ENCODE measurements at regions not wholly inside any gene's neighbourhood (a gene's known extent, or its start where the extent isn't known, plus 50 kb on each side); places are given as distances from the start of the nearest gene placed in this dataset.
"Not testable (repeated sequence)": the region's sequence is repeated elsewhere in the genome, so short reads cannot be mapped to it uniquely, and the experiment has no call there.

DNA sequence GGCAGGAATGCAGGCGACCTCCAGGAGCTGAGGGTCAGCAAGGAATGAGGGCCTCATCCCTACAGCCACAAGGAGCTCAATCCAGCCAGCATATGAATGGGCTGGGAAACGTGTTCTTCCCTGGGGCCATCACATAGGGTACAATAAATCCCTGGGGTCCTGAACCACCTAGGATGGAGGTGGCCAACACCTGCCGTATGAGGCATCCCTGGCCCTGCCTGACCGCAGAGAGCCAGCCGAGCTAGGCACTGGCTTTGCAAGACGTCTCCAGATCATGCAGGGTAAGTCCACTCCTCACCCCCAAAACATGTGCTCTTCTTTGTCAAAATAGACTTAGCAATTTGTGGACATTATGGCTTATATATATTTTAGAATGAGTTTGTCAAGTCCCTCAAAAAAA, 303.7 kb upstream of the DIO3 start:
- Histone ChIP-seq H3K27ac (ENCODE audit: low read depth, low read length, poor library complexity, severe bottlenecking) (no peak overlapping the region), H3K27me3 (replicated peaks; ENCODE audit: insufficient read depth, low read depth, low read length, poor library complexity) (peaks cover 36% of the 10 kb centered on the region), H3K36me3 (ENCODE audit: insufficient read depth, low read length, poor library complexity, severe bottlenecking) (no peaks in the 10 kb centered on the region), H3K4me3 (ENCODE audit: low read depth, low read length, poor library complexity, severe bottlenecking) (no peak overlapping the region), H3K4me1 (ENCODE audit: insufficient read depth, low read length, poor library complexity, severe bottlenecking) (no peaks in the 10 kb centered on the region), H3K9me3 (ENCODE audit: low read depth, low read length, poor library complexity, severe bottlenecking) (no peaks in the 10 kb centered on the region)
- POLR2A ChIA-PET (ENCODE audit: low non-redundant PET): no interaction called here
- intact Hi-C loops (cut with micrococcal nuclease; ENCODE audit: unreplicated experiment): no loop called here
- CTCF ChIA-PET: no interaction called here
- BruUV-seq (replicated peaks): no TSS peak
- no peak for DNase-seq (ENCODE audit: low spot score)
- TF ChIP-seq EZH2 (IDR thresholded peaks at IDR 0.05; ENCODE audit: borderline replicate concordance, low read depth, low read length, poor library complexity, severe bottlenecking): no peak
- TF ChIP-seq CTCF (conservative IDR thresholded peaks at IDR 0.05; ENCODE audit: low read depth, low read length): no peak

GRCh38 chr14:101259748-101260147, 301.5 kb upstream of the DIO3 start:
- TF ChIP-seq CTCF (conservative IDR thresholded peaks at IDR 0.05; ENCODE audit: low read depth, low read length): no peak
- TF ChIP-seq EZH2 (IDR thresholded peaks at IDR 0.05; ENCODE audit: borderline replicate concordance, low read depth, low read length, poor library complexity, severe bottlenecking): no peak
- Histone ChIP-seq H3K4me3 (ENCODE audit: low read depth, low read length, poor library complexity, severe bottlenecking) (no peak overlapping the region), H3K9me3 (ENCODE audit: low read depth, low read length, poor library complexity, severe bottlenecking) (no peaks in the 10 kb centered on the region), H3K27ac (ENCODE audit: low read depth, low read length, poor library complexity, severe bottlenecking) (no peak overlapping the region), H3K4me1 (ENCODE audit: insufficient read depth, low read length, poor library complexity, severe bottlenecking) (no peaks in the 10 kb centered on the region), H3K36me3 (ENCODE audit: insufficient read depth, low read length, poor library complexity, severe bottlenecking) (no peaks in the 10 kb centered on the region), H3K27me3 (replicated peaks; ENCODE audit: insufficient read depth, low read depth, low read length, poor library complexity) (peaks cover 35% of the 10 kb centered on the region)
- intact Hi-C loops (cut with micrococcal nuclease; ENCODE audit: unreplicated experiment): no loop called here
- ChIA-PET CTCF (no interaction called here), POLR2A (ENCODE audit: low non-redundant PET) (no interaction called here)
- BruUV-seq (replicated peaks): no TSS peak
- DNase-seq (ENCODE audit: low spot score): no peak

GRCh38 chr14:101266441-101266840, 294.9 kb upstream of the DIO3 start:
- POLR2A ChIA-PET (ENCODE audit: low non-redundant PET); H3K36me3 ChIP-seq (ENCODE audit: insufficient read depth, low read length, poor library complexity, severe bottlenecking); intact Hi-C loops (cut with micrococcal nuclease; ENCODE audit: unreplicated experiment); CTCF ChIA-PET; DNase-seq (ENCODE audit: low spot score); H3K9me3 ChIP-seq (ENCODE audit: low read depth, low read length, poor library complexity, severe bottlenecking); H3K27me3 ChIP-seq (replicated peaks; ENCODE audit: insufficient read depth, low read depth, low read length, poor library complexity); BruUV-seq (replicated peaks); H3K4me1 ChIP-seq (ENCODE audit: insufficient read depth, low read length, poor library complexity, severe bottlenecking); H3K27ac ChIP-seq (ENCODE audit: low read depth, low read length, poor library complexity, severe bottlenecking); H3K4me3 ChIP-seq (ENCODE audit: low read depth, low read length, poor library complexity, severe bottlenecking): not testable (repeated sequence)

- no peak for TF ChIP-seq CTCF (conservative IDR thresholded peaks at IDR 0.05; ENCODE audit: low read depth, low read length)
- no peak for TF ChIP-seq EZH2 (IDR thresholded peaks at IDR 0.05; ENCODE audit: borderline replicate concordance, low read depth, low read length, poor library complexity, severe bottlenecking)
- Histone ChIP-seq H3K4me1 (ENCODE audit: insufficient read depth, low read length, poor library complexity, severe bottlenecking) (no peaks in the 10 kb centered on the region), H3K4me3 (ENCODE audit: low read depth, low read length, poor library complexity, severe bottlenecking) (no peak overlapping the region), H3K27ac (ENCODE audit: low read depth, low read length, poor library complexity, severe bottlenecking) (no peak overlapping the region), H3K27me3 (replicated peaks; ENCODE audit: insufficient read depth, low read depth, low read length, poor library complexity) (no peaks in the 10 kb centered on the region), H3K36me3 (ENCODE audit: insufficient read depth, low read length, poor library complexity, severe bottlenecking) (no peaks in the 10 kb centered on the region), H3K9me3 (ENCODE audit: low read depth, low read length, poor library complexity, severe bottlenecking) (no peaks in the 10 kb centered on the region)
- no peak for DNase-seq (ENCODE audit: low spot score)
- POLR2A ChIA-PET (ENCODE audit: low non-redundant PET): no interaction called here
- intact Hi-C loops (cut with micrococcal nuclease; ENCODE audit: unreplicated experiment): no loop called here
- no TSS peak for BruUV-seq (replicated peaks)
- CTCF ChIA-PET: no interaction called here
Measured at GRCh38 chr14:101273091-101273490, 288.2 kb upstream of the DIO3 start.

Measured in A673 (cell line).